HCT116 (cell line): ENCODE measurements at regions not wholly inside any gene's neighbourhood (a gene's known extent, or its start where the extent isn't known, plus 50 kb on each side); places are given as distances from the start of the nearest gene placed in this dataset.

ENCODE experiments used
- ATAC-seq: fragments of 200-7000 bp; cut with Tn5 transposase; 2 replicates; pipeline ENCODE4 v1.9.1; 2020; ENCODE audit warnings: mild to moderate bottlenecking, moderate library complexity
- BruUV-seq: library from RNA; stranded (reverse); fragments of 400-500 nt; replicated peaks from 2 replicates; lab custom pipeline; 2021; lab: Mats Ljungman, UMichigan
- CTCF ChIA-PET: fragments of 300-600 bp; sonication (Branson Sonifier 250); formaldehyde crosslinking; loops from one replicate; lab custom pipeline; 2021; ENCODE audit warnings: antibody characterized with exemption; lab: Charles Lee
- POLR2A ChIA-PET: fragments of 300-600, 350-600 bp; sonication (Branson Sonifier 250); formaldehyde crosslinking; loops from one replicate; lab custom pipeline; 2021; ENCODE audit warnings: antibody characterized with exemption; lab: Charles Lee
- RAD21 ChIA-PET, 2 experiments: fragments of 300-600 bp; sonication (Branson Sonifier 250); formaldehyde crosslinking; loops; one replicate each; lab custom pipeline; 2023; ENCODE audit warnings: low total read pairs in 2 of 2; ENCODE audit not compliant: uncharacterized antibody in 2 of 2, unreplicated experiment in 2 of 2, low non-redundant PET in 1 of 2; lab: Charles Lee
- DNase-seq: peaks from one replicate; pipeline ENCODE4 v3.0.0-alpha.2; 2010; ENCODE audit warnings: low read depth, low spot score
- H2AFZ ChIP-seq: fragments of 200-600 bp; shearing (Covaris generic), sonication (generic); 2 replicates; pipeline ENCODE4 v1.6.1; 2017; ENCODE audit warnings: low read depth, mixed run types, mixed read lengths, antibody characterized with exemption, low read length; ENCODE audit not compliant: poor library complexity, severe bottlenecking
- H3K27ac ChIP-seq: 2 replicates; pipeline ENCODE4 v1.5.1; 2012; ENCODE audit warnings: low read depth, low read length
- H3K27me3 ChIP-seq: fragments of 200-600 bp; sonication (generic); 2 replicates; pipeline ENCODE4 v1.6.1; 2016; ENCODE audit warnings: mixed run types, low read length, mixed read lengths; ENCODE audit not compliant: insufficient read depth
- H3K36me3 ChIP-seq, 2 experiments: fragments of 200-500 bp in 1 of 2; fragments of 200-600 bp in 1 of 2; sonication (Bioruptor generic) in 1 of 2; sonication (generic) in 1 of 2; 2 replicates each; pipeline versions ENCODE4 v1.5.1 to v1.6.1; 2014 to 2016; ENCODE audit warnings: low read length in 2 of 2, inconsistent platforms in 1 of 2, mixed read lengths in 1 of 2, mixed run types in 1 of 2; ENCODE audit not compliant: insufficient read depth in 2 of 2, control insufficient read depth in 1 of 2
- H3K4me1 ChIP-seq, 2 experiments: fragments of 200-600 bp in 1 of 2; sonication (generic) in 1 of 2; 2 replicates each; pipeline versions ENCODE4 v1.5.1 to v1.6.1; 2012 to 2017; ENCODE audit warnings: low read length in 2 of 2, inconsistent platforms in 1 of 2, mild to moderate bottlenecking in 1 of 2, mixed read lengths in 1 of 2, mixed run types in 1 of 2, moderate library complexity in 1 of 2; ENCODE audit not compliant: insufficient read depth in 2 of 2, control insufficient read depth in 1 of 2
- H3K4me2 ChIP-seq: fragments of 200-600 bp; sonication (generic); 2 replicates; pipeline ENCODE4 v1.6.1; 2017; ENCODE audit warnings: mixed run types, low read length, mixed read lengths
- H3K4me3 ChIP-seq, 2 experiments: fragments of 200-600 bp in 1 of 2; sonication (generic) in 1 of 2; replicated peaks in 1 of 2; 2 replicates each; pipeline ENCODE4 v1.5.1; 2011 to 2016; ENCODE audit warnings: low read length in 2 of 2, control low read depth in 1 of 2, low read depth in 1 of 2, mild to moderate bottlenecking in 1 of 2, mixed read lengths in 1 of 2, mixed run types in 1 of 2
- H3K79me2 ChIP-seq: fragments of 200-600 bp; sonication (generic); 2 replicates; pipeline ENCODE4 v1.6.1; 2017; ENCODE audit warnings: mild to moderate bottlenecking, mixed run types, low read length, moderate library complexity, mixed read lengths; ENCODE audit not compliant: insufficient read depth
- H3K9ac ChIP-seq: fragments of 200-600 bp; sonication (generic); 2 replicates; pipeline ENCODE4 v1.6.1; 2016; ENCODE audit warnings: low read length, mixed read lengths
- H3K9me2 ChIP-seq: fragments of 200-600 bp; sonication (generic), shearing (Covaris generic); 2 replicates; pipeline ENCODE4 v1.6.1; 2017; ENCODE audit warnings: mixed run types, mild to moderate bottlenecking, moderate library complexity; ENCODE audit not compliant: insufficient read depth
- H3K9me3 ChIP-seq, 2 experiments: fragments of 200-500 bp in 1 of 2; fragments of 200-600 bp in 1 of 2; sonication (Bioruptor generic) in 1 of 2; sonication (generic) in 1 of 2; 2 replicates each; pipeline ENCODE4 v1.6.1; 2014 to 2017; ENCODE audit warnings: low read length in 2 of 2, mixed read lengths in 2 of 2, inconsistent platforms in 1 of 2, low read depth in 1 of 2, mild to moderate bottlenecking in 1 of 2, mixed run types in 1 of 2, moderate library complexity in 1 of 2; ENCODE audit not compliant: control insufficient read depth in 1 of 2, insufficient read depth in 1 of 2
- H4K20me1 ChIP-seq: fragments of 200-600 bp; sonication (generic), shearing (Covaris generic); 2 replicates; pipeline ENCODE4 v1.6.1; 2017; ENCODE audit warnings: mixed run types, mild to moderate bottlenecking, moderate library complexity; ENCODE audit not compliant: insufficient read depth
- JUND ChIP-seq: IDR thresholded peaks from 2 replicates; pipeline ENCODE4 v1.6.1; 2012
- TCF7L2 ChIP-seq: IDR thresholded peaks from 2 replicates; pipeline ENCODE4 v1.7.0; 2011; ENCODE audit warnings: borderline replicate concordance, inconsistent platforms; ENCODE audit not compliant: insufficient read depth, insufficient read length; ENCODE audit errors: extremely low read depth
- YY1 ChIP-seq: IDR thresholded peaks from 2 replicates; pipeline ENCODE4 v1.6.1; 2011; ENCODE audit warnings: low read length, low read depth, moderate library complexity, mild to moderate bottlenecking; ENCODE audit not compliant: insufficient replicate concordance; ENCODE audit errors: extremely low read depth
- intact Hi-C: fragments of 100-400 bp; cut with micrococcal nuclease; formaldehyde crosslinking; loops from 2 replicates; pipeline ENCODE4 v1.10.0; 2022

DNA sequence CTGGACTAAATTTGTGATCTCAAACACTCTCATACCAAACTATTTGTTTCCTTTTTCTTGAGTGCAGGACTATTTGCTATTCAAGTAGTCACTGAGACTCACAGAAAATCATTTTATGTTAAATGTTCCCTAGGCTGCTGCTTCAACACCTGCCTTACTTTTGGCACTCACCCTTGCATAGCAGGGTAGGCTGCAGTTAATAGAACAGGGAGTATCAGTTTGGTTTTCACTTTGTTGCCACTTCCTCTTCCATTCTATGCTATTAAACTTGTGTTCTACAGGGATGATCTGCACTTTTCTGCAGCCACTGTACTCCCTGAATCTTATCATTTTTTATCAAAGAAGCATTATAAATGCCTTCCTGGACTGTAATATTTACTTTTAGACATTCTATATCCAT lies 148.7 kb upstream of the PRMT6 start:
- H3K9me3 ChIP-seq, result peaks cover 3 to 14% of the 10 kb centered on the region in 2 experiments; a peak in 2 of 4 replicates
- RAD21 ChIA-PET, result no interaction called here
- H3K27me3 ChIP-seq, result no peaks in the 10 kb centered on the region
- no peaks in the 10 kb centered on the region for H4K20me1 ChIP-seq
- H3K27ac ChIP-seq, result no peak overlapping the region
- no peaks in the 10 kb centered on the region for H3K79me2 ChIP-seq
- ATAC-seq, result no peak
- no TSS peak for BruUV-seq
- no peak for TF ChIP-seq YY1
- no peak overlapping the region for H3K9ac ChIP-seq
- H3K4me1 ChIP-seq, result no peaks in the 10 kb centered on the region
- POLR2A ChIA-PET, result no interaction called here
- H3K4me3 ChIP-seq, result no peak overlapping the region
- DNase-seq, result no peak
- no peaks in the 10 kb centered on the region for H3K9me2 ChIP-seq
- H2AFZ ChIP-seq, result no peak overlapping the region
- intact Hi-C loops, result no loop called here
- no peak overlapping the region for H3K4me2 ChIP-seq
- H3K36me3 ChIP-seq, result no peaks in the 10 kb centered on the region
- CTCF ChIA-PET, result no interaction called here

DNA sequence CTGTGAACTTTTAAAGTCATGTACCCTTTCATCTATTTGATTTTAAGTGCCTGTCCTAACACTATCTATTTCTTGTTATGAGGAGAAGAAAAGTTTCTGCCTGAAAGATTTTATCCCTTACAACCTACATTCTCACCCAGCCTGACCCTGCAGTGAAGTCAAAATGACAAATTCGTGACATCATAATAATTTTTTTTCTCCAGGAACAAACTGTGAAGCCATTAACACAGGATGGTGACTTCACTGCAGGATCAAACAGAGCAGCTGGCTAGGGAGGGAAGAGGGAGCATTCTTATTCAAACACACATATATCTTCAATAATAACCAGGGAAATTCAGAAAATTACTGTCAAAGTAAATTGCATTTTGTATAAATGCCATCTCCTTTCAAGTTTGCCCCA lies 147.8 kb upstream of the PRMT6 start:
- H3K27me3 ChIP-seq, result no peaks in the 10 kb centered on the region
- ChIA-PET POLR2A (no interaction called here), RAD21 (no interaction called here), CTCF (no interaction called here)
- no peak overlapping the region for H2AFZ ChIP-seq
- DNase-seq (no peak), ATAC-seq (no peak)
- H4K20me1 ChIP-seq, result no peaks in the 10 kb centered on the region
- H3K4me2 ChIP-seq, result no peak overlapping the region
- no peaks in the 10 kb centered on the region for H3K36me3 ChIP-seq
- H3K9me2 ChIP-seq, result no peaks in the 10 kb centered on the region
- no TSS peak for BruUV-seq
- no peak overlapping the region for H3K9ac ChIP-seq
- intact Hi-C loops, result no loop called here
- H3K9me3 ChIP-seq, result peaks cover 3 to 11% of the 10 kb centered on the region in 2 experiments; a peak in 2 of 4 replicates
- no peaks in the 10 kb centered on the region for H3K4me1 ChIP-seq
- H3K27ac ChIP-seq, result no peak overlapping the region
- no peak overlapping the region for H3K4me3 ChIP-seq
- TF ChIP-seq JUND, result no peak
- no peak for TF ChIP-seq TCF7L2
- H3K79me2 ChIP-seq, result no peaks in the 10 kb centered on the region
